Keratinocyte (primary cell): ENCODE measurements at regions not wholly inside any gene's neighbourhood (a gene's known extent, or its start where the extent isn't known, plus 50 kb on each side); places are given as distances from the start of the nearest gene placed in this dataset.

Source experiments
- DNase-seq: peaks from one replicate; pipeline ENCODE4 v3.0.0-alpha.2; 2011; ENCODE audit warnings: low read depth, missing footprints, low spot score
- FAIRE-seq: peaks from 2 replicates; lab custom pipeline; 2011; peaks lifted over from hg19 to GRCh38; lab: Jason Lieb, UNC
- H2AFZ ChIP-seq: 2 replicates; pipeline ENCODE4 v1.6.0; 2012; ENCODE audit warnings: low read length, control low read depth, inconsistent platforms; ENCODE audit not compliant: control insufficient read depth
- H3K27ac ChIP-seq: 2 replicates; pipeline ENCODE4 v1.5.1; 2011; ENCODE audit warnings: low read length; ENCODE audit not compliant: control insufficient read depth, insufficient read depth
- H3K27me3 ChIP-seq: 3 replicates; pipeline ENCODE4 v1.6.0; 2011; ENCODE audit warnings: low read length; ENCODE audit not compliant: control insufficient read depth, insufficient read depth; ENCODE audit errors: extremely low read depth
- H3K36me3 ChIP-seq, 2 experiments: 2 replicates in 1 of 2; 3 replicates in 1 of 2; pipeline ENCODE4 v1.5.1; 2011; ENCODE audit warnings: low read length in 2 of 2, mild to moderate bottlenecking in 1 of 2; ENCODE audit not compliant: control insufficient read depth in 2 of 2, insufficient read depth in 2 of 2; ENCODE audit errors: extremely low read depth in 1 of 2
- H3K4me1 ChIP-seq: 3 replicates; pipeline ENCODE4 v1.5.1; 2011; ENCODE audit warnings: low read length; ENCODE audit not compliant: control insufficient read depth, insufficient read depth; ENCODE audit errors: extremely low read depth
- H3K4me2 ChIP-seq: 3 replicates; pipeline ENCODE4 v1.6.0; 2011; ENCODE audit warnings: low read depth, low read length; ENCODE audit not compliant: control insufficient read depth, insufficient read depth; ENCODE audit errors: extremely low read depth
- H3K4me3 ChIP-seq, 3 experiments: fragments of 200-600 bp in 1 of 3; sonication (generic) in 1 of 3; 2 replicates in 2 of 3; 3 replicates in 1 of 3; pipeline ENCODE4 v1.5.1; 2011 to 2016; ENCODE audit warnings: low read length in 3 of 3, mild to moderate bottlenecking in 3 of 3, control low read depth in 2 of 3, inconsistent platforms in 1 of 3, low read depth in 1 of 3, mixed read lengths in 1 of 3, mixed run types in 1 of 3, moderate library complexity in 1 of 3; ENCODE audit not compliant: control insufficient read depth in 2 of 3, insufficient read depth in 2 of 3; ENCODE audit errors: extremely low read depth in 1 of 3
- H3K79me2 ChIP-seq: 2 replicates; pipeline ENCODE4 v1.6.0; 2012; ENCODE audit warnings: low read length; ENCODE audit not compliant: control insufficient read depth, insufficient read depth
- H3K9ac ChIP-seq: 3 replicates; pipeline ENCODE4 v1.6.0; 2011; ENCODE audit warnings: low read length; ENCODE audit not compliant: control insufficient read depth, insufficient read depth; ENCODE audit errors: extremely low read depth
- H3K9me1 ChIP-seq: 3 replicates; pipeline ENCODE4 v1.6.0; 2011; ENCODE audit warnings: low read length; ENCODE audit not compliant: control insufficient read depth, insufficient read depth; ENCODE audit errors: extremely low read depth
- H3K9me3 ChIP-seq: 2 replicates; pipeline ENCODE4 v1.5.1; 2012; ENCODE audit warnings: low read depth, low read length; ENCODE audit not compliant: control insufficient read depth
- H4K20me1 ChIP-seq: 3 replicates; pipeline ENCODE4 v1.6.0; 2011; ENCODE audit warnings: low read length; ENCODE audit not compliant: control insufficient read depth, insufficient read depth; ENCODE audit errors: extremely low read depth
- CTCF ChIP-seq, 3 experiments: IDR thresholded peaks in 1 of 3; conservative IDR thresholded peaks in 1 of 3; optimal IDR thresholded peaks in 1 of 3; 2 replicates in 2 of 3; 3 replicates in 1 of 3; pipeline versions ENCODE3 to v1.5.1; 2011; ENCODE audit warnings: low read length in 3 of 3, mild to moderate bottlenecking in 3 of 3, moderate library complexity in 2 of 3, control low read depth in 1 of 3, inconsistent platforms in 1 of 3; ENCODE audit not compliant: insufficient read depth in 2 of 3; ENCODE audit errors: extremely low read depth in 1 of 3
- EZH2 ChIP-seq: IDR thresholded peaks from one replicate; pipeline ENCODE4 v1.6.1; 2012; ENCODE audit warnings: inconsistent platforms, mild to moderate bottlenecking, low read length, moderate library complexity
- dilution Hi-C: fragments of 300-500 bp; cut with MboI; formaldehyde crosslinking; loops from one replicate; pipeline ENCODE4 v1.7.0; 2020; ENCODE audit warnings: low sequenced_read_pairs; ENCODE audit not compliant: extremely low pct_ligation_motif_present

DNA sequence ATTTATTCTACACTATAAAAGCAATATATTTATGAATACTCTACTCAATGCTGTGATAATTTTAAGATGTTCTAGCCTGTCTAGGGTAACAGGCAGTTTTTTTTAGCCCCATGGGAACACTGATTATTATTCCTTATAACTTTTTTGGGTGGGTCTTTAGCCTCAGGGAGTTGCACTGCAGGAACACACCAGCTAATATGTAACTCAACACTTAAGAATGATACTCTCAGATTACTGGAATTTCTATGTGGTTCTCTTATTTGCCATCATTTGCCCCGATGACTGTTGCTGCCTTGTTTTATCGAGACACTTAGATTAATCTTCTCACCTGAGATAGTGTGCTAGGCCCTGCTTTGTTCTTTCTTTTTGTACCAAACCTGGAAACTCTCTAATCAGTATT, 396.9 kb upstream of the SLITRK1 start:
- peaks cover 8% of the 10 kb centered on the region for H3K4me1 ChIP-seq
- peak overlapping the region; percentile 17 for H3K4me2 ChIP-seq
- FAIRE-seq (peak; percentile 57), DNase-seq (no peak)
- H4K20me1 ChIP-seq: no peaks in the 10 kb centered on the region
- no peaks in the 10 kb centered on the region for H3K79me2 ChIP-seq
- peak overlapping the region; percentile 71 for H2AFZ ChIP-seq
- no peaks in the 10 kb centered on the region for H3K27me3 ChIP-seq
- no peak for TF ChIP-seq EZH2
- TF ChIP-seq CTCF (optimal IDR thresholded peaks at IDR 0.05 in 1 of 3, IDR thresholded peaks at IDR 0.05 in 1 of 3, conservative IDR thresholded peaks at IDR 0.05 in 1 of 3; ENCODE audit: extremely low read depth in 1 of 3, insufficient read depth in 2 of 3, low read length in 3 of 3): no peak
- no peak overlapping the region for H3K4me3 ChIP-seq
- H3K9me1 ChIP-seq: no peaks in the 10 kb centered on the region
- no peaks in the 10 kb centered on the region for H3K36me3 ChIP-seq
- no peaks in the 10 kb centered on the region for H3K9me3 ChIP-seq
- H3K9ac ChIP-seq: no peak overlapping the region
- no peak overlapping the region for H3K27ac ChIP-seq
- dilution Hi-C loops: no loop called here

GRCh38 chr13:84272877-84273562, 390.7 kb upstream of the SLITRK1 start:
- H3K9me1 ChIP-seq: no peaks in the 10 kb centered on the region
- FAIRE-seq (no peak), DNase-seq (no peak)
- no peak for TF ChIP-seq CTCF (optimal IDR thresholded peaks at IDR 0.05 in 1 of 3, IDR thresholded peaks at IDR 0.05 in 1 of 3, conservative IDR thresholded peaks at IDR 0.05 in 1 of 3; ENCODE audit: extremely low read depth in 1 of 3, insufficient read depth in 2 of 3, low read length in 3 of 3)
- TF ChIP-seq EZH2: no peak
- dilution Hi-C loops: no loop called here
- no peak overlapping the region for H3K4me2 ChIP-seq
- H4K20me1 ChIP-seq: no peaks in the 10 kb centered on the region
- no peak overlapping the region for H2AFZ ChIP-seq
- no peaks in the 10 kb centered on the region for H3K79me2 ChIP-seq
- H3K9me3 ChIP-seq: no peaks in the 10 kb centered on the region
- H3K4me1 ChIP-seq: no peaks in the 10 kb centered on the region
- H3K27ac ChIP-seq: no peak overlapping the region
- no peak overlapping the region for H3K4me3 ChIP-seq
- H3K9ac ChIP-seq: no peak overlapping the region
- H3K36me3 ChIP-seq: no peaks in the 10 kb centered on the region
- no peaks in the 10 kb centered on the region for H3K27me3 ChIP-seq
